KMS-11 (cell line): ENCODE measurements at regions not wholly inside any gene's neighbourhood (a gene's known extent, or its start where the extent isn't known, plus 50 kb on each side); places are given as distances from the start of the nearest gene placed in this dataset.

Experiments
- H2AFZ ChIP-seq: fragments of 200-600 bp; sonication (generic); 2 replicates; pipeline ENCODE4 v1.6.1; 2016; ENCODE audit warnings: antibody characterized with exemption, mixed run types, low read depth
- H3K27ac ChIP-seq: fragments of 200-600 bp; sonication (generic); 2 replicates; pipeline ENCODE4 v1.6.1; 2016; ENCODE audit warnings: mild to moderate bottlenecking, mixed run types
- H3K27me3 ChIP-seq: fragments of 200-600 bp; sonication (generic); 2 replicates; pipeline ENCODE4 v1.6.1; 2017; ENCODE audit warnings: mild to moderate bottlenecking, low read depth, mixed run types, moderate library complexity; ENCODE audit not compliant: insufficient read depth
- H3K36me3 ChIP-seq: fragments of 200-600 bp; sonication (generic); 2 replicates; pipeline ENCODE4 v1.6.1; 2017; ENCODE audit warnings: mild to moderate bottlenecking, mixed run types; ENCODE audit not compliant: insufficient read depth
- H3K4me1 ChIP-seq: fragments of 200-600 bp; sonication (generic); 2 replicates; pipeline ENCODE4 v1.6.1; 2016; ENCODE audit warnings: mild to moderate bottlenecking, low read depth, mixed run types; ENCODE audit not compliant: poor library complexity, severe bottlenecking
- H3K4me2 ChIP-seq: fragments of 200-600 bp; sonication (generic); 2 replicates; pipeline ENCODE4 v1.7.0; 2016; ENCODE audit warnings: mild to moderate bottlenecking, mixed run types
- H3K4me3 ChIP-seq: fragments of 200-600 bp; sonication (generic); IDR thresholded peaks from 2 replicates; pipeline ENCODE4 v1.6.1; 2017; ENCODE audit warnings: low read depth, low read length, mixed read lengths; ENCODE audit not compliant: insufficient read depth
- H3K79me2 ChIP-seq: fragments of 200-600 bp; sonication (generic); 2 replicates; pipeline ENCODE4 v1.6.1; 2016; ENCODE audit warnings: low read depth, mixed run types; ENCODE audit not compliant: insufficient read depth
- H3K9ac ChIP-seq: fragments of 200-600 bp; sonication (generic); 2 replicates; pipeline ENCODE4 v1.6.1; 2016; ENCODE audit warnings: mild to moderate bottlenecking, mixed run types
- H4K20me1 ChIP-seq: fragments of 200-600 bp; sonication (generic); 2 replicates; pipeline ENCODE4 v1.6.1; 2016; ENCODE audit warnings: mild to moderate bottlenecking, mixed run types; ENCODE audit not compliant: insufficient read depth
- TF ChIP-seq, protein P1 (sequence below): fragments of 200-600 bp; sonication (generic); conservative IDR thresholded peaks from 2 replicates; pipeline ENCODE4 v1.6.1; 2017; ENCODE audit warnings: low read depth, mild to moderate bottlenecking, antibody characterized with exemption, low read length, moderate library complexity, mixed read lengths

GRCh38 chr10:62681211-62681940 is 123.1 kb upstream of the ADO start:
- Histone ChIP-seq H2AFZ (no peak overlapping the region), H3K79me2 (no peaks in the 10 kb centered on the region), H3K9ac (no peak overlapping the region), H3K27ac (no peak overlapping the region), H3K4me1 (no peaks in the 10 kb centered on the region), H3K36me3 (no peaks in the 10 kb centered on the region), H3K4me3 (no peak overlapping the region), H3K27me3 (no peaks in the 10 kb centered on the region), H3K4me2 (no peak overlapping the region), H4K20me1 (no peaks in the 10 kb centered on the region)
- TF ChIP-seq, protein P1, sequence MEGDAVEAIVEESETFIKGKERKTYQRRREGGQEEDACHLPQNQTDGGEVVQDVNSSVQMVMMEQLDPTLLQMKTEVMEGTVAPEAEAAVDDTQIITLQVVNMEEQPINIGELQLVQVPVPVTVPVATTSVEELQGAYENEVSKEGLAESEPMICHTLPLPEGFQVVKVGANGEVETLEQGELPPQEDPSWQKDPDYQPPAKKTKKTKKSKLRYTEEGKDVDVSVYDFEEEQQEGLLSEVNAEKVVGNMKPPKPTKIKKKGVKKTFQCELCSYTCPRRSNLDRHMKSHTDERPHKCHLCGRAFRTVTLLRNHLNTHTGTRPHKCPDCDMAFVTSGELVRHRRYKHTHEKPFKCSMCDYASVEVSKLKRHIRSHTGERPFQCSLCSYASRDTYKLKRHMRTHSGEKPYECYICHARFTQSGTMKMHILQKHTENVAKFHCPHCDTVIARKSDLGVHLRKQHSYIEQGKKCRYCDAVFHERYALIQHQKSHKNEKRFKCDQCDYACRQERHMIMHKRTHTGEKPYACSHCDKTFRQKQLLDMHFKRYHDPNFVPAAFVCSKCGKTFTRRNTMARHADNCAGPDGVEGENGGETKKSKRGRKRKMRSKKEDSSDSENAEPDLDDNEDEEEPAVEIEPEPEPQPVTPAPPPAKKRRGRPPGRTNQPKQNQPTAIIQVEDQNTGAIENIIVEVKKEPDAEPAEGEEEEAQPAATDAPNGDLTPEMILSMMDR = no peak

GRCh38 chr10:62684911-62685310 is 119.6 kb upstream of the ADO start:
- H3K4me2 ChIP-seq = no peak overlapping the region
- no peak overlapping the region for H2AFZ ChIP-seq
- no peaks in the 10 kb centered on the region for H3K27me3 ChIP-seq
- TF ChIP-seq, protein P1 = no peak
- no peaks in the 10 kb centered on the region for H3K36me3 ChIP-seq
- no peak overlapping the region for H3K9ac ChIP-seq
- H3K4me1 ChIP-seq = no peaks in the 10 kb centered on the region
- no peak overlapping the region for H3K27ac ChIP-seq
- H3K79me2 ChIP-seq = no peaks in the 10 kb centered on the region
- H4K20me1 ChIP-seq = no peaks in the 10 kb centered on the region
- H3K4me3 ChIP-seq = no peak overlapping the region

- Histone ChIP-seq H3K27ac (no peak overlapping the region), H3K9ac (no peak overlapping the region), H3K36me3 (no peaks in the 10 kb centered on the region), H3K4me1 (peaks cover 9% of the 10 kb centered on the region), H3K27me3 (no peaks in the 10 kb centered on the region), H3K4me2 (no peak overlapping the region), H3K79me2 (no peaks in the 10 kb centered on the region), H3K4me3 (no peak overlapping the region), H4K20me1 (no peaks in the 10 kb centered on the region), H2AFZ (no peak overlapping the region)
- TF ChIP-seq, protein P1 = no peak
Observed at GRCh38 chr10:62687230-62687748, 117.2 kb upstream of the ADO start.

DNA sequence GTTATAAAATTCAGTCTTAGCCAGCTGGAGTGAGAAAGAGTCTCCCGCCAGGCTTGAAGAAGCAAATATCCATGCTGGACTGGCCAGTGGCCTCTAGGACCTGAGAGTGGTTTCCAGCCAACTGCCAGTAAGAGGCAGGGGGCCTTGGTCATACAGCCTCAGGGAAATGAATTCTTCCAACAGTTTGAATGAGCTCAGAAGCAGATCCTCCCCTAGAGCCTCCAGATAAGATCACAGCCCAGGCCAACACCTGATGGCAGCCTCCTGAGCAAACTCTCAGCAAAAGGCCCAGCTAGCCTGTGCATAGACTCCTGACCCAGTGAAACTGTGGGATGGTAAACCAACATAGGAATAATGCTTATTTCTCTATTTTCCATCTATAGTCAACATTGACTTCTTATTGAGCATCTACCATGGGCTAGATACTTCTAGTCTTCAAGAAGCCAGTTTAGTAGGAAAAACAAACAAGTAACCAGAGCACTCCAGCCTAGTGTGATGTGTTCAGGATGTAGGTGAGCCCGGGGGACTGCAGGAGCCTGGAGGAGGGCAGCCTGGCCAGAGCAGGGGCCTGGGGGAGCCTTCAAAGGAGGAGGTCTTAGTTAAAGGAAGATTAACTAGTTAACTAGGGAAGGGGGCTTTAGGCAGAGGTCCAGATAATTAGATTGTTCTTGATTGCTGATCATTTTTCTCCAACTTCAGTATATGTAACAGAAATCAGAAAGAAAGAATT is 115.4 kb upstream of the ADO start:
- no peaks in the 10 kb centered on the region for H3K27me3 ChIP-seq
- H4K20me1 ChIP-seq = no peaks in the 10 kb centered on the region
- no peak overlapping the region for H2AFZ ChIP-seq
- H3K36me3 ChIP-seq = no peaks in the 10 kb centered on the region
- no peak overlapping the region for H3K27ac ChIP-seq
- no peak overlapping the region for H3K9ac ChIP-seq
- TF ChIP-seq, protein P1 = no peak
- H3K79me2 ChIP-seq = no peaks in the 10 kb centered on the region
- H3K4me3 ChIP-seq = no peak overlapping the region
- no peak overlapping the region for H3K4me2 ChIP-seq
- H3K4me1 ChIP-seq = peaks cover 9% of the 10 kb centered on the region
